ENCODE measurements at regions not wholly inside any gene's neighbourhood (a gene's known extent, or its start where the extent isn't known, plus 50 kb on each side); places are given as distances from the start of the nearest gene placed in this dataset.
A peak's percentile ranks its signal among the peaks of the same experiment; 100 is the strongest.
"Not testable (repeated sequence)": the region's sequence is repeated elsewhere in the genome, so short reads cannot be mapped to it uniquely, and the experiment has no call there.

- in situ Hi-C loops (cut with HindIII; ENCODE audit: low pct_unique_long_range_greater_than_20kb, low sequenced_read_pairs), result no loop called here
- DNase-seq (ENCODE audit: low read depth), result no peak
These were observed 104.9 kb upstream of the NDUFV2 start for GRCh38 chr18:8997634-8998033.

DNA sequence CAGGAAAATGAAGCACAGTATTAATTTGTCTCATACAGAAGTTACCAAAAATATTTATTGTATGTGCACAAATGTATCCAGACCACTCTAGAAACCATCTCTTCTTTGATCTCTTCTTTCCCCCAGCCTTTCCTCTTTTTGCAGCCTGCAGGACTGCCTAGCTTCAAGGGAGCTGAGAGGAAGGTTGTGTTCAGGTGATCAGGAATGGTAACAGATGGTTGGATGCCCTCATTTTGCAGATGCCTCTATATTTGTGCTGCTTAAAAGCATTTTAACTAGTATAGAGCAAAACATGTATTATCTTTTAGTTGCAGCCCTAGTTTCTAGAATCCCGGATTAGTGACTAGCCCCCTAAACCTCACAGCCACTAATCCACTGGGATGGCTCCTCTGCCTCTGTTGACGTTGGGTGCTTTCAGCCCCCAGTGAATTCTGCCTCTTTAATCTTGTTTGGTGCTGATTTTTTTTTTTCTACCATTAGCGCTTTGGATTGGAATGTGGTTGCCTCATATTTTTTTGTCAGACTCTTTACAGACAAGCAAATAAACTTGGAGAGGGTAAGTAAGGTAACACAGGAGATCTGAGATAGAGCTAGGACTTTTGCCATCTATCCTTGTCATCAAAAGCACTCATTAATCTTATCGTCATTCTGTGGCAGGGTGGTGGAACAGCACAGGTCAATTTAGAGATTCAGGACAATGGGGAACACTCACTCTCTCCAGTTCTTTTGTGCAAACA is 103.8 kb upstream of the NDUFV2 start:
- in situ Hi-C loops (cut with HindIII; ENCODE audit: low pct_unique_long_range_greater_than_20kb, low sequenced_read_pairs), result no loop called here

DNA sequence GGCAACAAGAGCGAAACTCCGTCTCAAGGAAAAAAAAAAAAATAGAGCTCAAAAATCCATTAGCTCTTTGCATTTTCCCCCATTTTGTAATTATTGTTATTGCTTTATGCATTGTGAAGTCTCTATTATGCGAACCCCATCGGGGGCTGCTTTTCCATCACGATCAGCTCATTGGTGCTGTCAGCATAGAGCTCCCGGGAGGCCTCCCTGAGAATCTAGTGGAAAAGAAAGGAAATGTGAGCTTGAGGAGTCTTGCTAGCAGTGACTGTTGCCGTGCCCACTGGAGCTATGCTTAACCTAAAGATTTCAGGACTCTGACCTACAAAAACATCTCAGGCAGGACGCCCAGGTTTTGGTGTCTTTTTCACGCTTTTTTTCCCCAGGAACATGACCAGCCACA is 102.6 kb upstream of the NDUFV2 start:
- in situ Hi-C loops (cut with HindIII; ENCODE audit: low pct_unique_long_range_greater_than_20kb, low sequenced_read_pairs), result no loop called here
- DNase-seq (ENCODE audit: low read depth), result no peak

More for the DNA sequence above, 103.8 kb upstream of the NDUFV2 start:
- DNase-seq (ENCODE audit: low read depth), result no peak

DNA sequence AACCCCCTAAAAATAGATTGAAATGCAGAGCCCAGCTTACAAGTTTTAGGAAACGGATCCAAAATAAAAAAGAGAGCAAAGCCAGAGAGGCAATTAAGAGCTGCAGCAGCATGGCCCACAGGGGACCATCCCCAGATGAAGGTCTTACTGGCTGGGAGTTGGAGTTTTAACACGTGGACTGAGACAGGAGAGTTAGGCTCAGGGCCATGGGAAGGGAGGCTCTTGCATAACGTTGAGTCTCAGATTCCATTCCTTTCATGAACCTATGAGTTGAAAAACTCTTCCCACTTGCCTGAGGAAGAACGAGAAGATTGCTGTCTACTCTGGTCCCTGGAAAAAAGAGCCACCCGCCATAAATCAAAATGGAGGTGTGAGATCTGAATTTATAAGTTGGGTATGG is 101.8 kb upstream of the NDUFV2 start:
- DNase-seq (ENCODE audit: low read depth), result no peak
- in situ Hi-C loops (cut with HindIII; ENCODE audit: low pct_unique_long_range_greater_than_20kb, low sequenced_read_pairs), result no loop called here

- no peak for DNase-seq (ENCODE audit: low read depth)
- in situ Hi-C loops (cut with HindIII; ENCODE audit: low pct_unique_long_range_greater_than_20kb, low sequenced_read_pairs), result no loop called here
These were observed 101.3 kb upstream of the NDUFV2 start for GRCh38 chr18:9001209-9001608.

GRCh38 chr18:9003406-9004100 is 98.9 kb upstream of the NDUFV2 start:
- in situ Hi-C loops (cut with HindIII; ENCODE audit: low pct_unique_long_range_greater_than_20kb, low sequenced_read_pairs), result no loop called here
- DNase-seq (ENCODE audit: low read depth), result no peak

GRCh38 chr18:9004308-9004707 is 98.2 kb upstream of the NDUFV2 start:
- in situ Hi-C loops (cut with HindIII; ENCODE audit: low pct_unique_long_range_greater_than_20kb, low sequenced_read_pairs), result not testable (repeated sequence)

DNA sequence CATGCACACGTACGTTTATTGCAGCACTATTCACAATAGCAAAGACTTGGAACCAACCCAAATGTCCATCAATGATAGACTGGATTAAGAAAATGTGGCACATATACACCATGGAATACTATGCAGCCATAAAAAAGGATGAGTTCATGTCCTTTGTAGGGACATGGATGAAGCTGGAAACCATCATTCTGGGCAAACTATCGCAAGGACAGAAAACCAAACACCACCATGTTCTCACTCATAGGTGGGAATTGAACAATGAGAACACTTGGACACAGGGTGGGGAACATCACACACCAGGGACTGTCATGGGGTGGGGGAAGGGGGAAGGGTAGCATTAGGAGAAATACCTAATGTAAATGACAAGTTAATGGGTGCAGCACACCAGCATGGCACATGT is 94.8 kb upstream of the NDUFV2 start:
- DNase-seq (ENCODE audit: low read depth), result not testable (repeated sequence)

More at GRCh38 chr18:9004308-9004707, 98.2 kb upstream of the NDUFV2 start:
- not testable (repeated sequence) for DNase-seq (ENCODE audit: low read depth)

GRCh38 chr18:9008200-9008708 is 94.2 kb upstream of the NDUFV2 start:
- in situ Hi-C loops (cut with HindIII; ENCODE audit: low pct_unique_long_range_greater_than_20kb, low sequenced_read_pairs), result no loop called here
- DNase-seq (ENCODE audit: low read depth), result no peak

More for the DNA sequence above, 94.8 kb upstream of the NDUFV2 start:
- in situ Hi-C loops (cut with HindIII; ENCODE audit: low pct_unique_long_range_greater_than_20kb, low sequenced_read_pairs), result not testable (repeated sequence)

GRCh38 chr18:9008709-9009635 is 93.5 kb upstream of the NDUFV2 start:
- in situ Hi-C loops (cut with HindIII; ENCODE audit: low pct_unique_long_range_greater_than_20kb, low sequenced_read_pairs), result no loop called here
- no peak for DNase-seq (ENCODE audit: low read depth)

DNA sequence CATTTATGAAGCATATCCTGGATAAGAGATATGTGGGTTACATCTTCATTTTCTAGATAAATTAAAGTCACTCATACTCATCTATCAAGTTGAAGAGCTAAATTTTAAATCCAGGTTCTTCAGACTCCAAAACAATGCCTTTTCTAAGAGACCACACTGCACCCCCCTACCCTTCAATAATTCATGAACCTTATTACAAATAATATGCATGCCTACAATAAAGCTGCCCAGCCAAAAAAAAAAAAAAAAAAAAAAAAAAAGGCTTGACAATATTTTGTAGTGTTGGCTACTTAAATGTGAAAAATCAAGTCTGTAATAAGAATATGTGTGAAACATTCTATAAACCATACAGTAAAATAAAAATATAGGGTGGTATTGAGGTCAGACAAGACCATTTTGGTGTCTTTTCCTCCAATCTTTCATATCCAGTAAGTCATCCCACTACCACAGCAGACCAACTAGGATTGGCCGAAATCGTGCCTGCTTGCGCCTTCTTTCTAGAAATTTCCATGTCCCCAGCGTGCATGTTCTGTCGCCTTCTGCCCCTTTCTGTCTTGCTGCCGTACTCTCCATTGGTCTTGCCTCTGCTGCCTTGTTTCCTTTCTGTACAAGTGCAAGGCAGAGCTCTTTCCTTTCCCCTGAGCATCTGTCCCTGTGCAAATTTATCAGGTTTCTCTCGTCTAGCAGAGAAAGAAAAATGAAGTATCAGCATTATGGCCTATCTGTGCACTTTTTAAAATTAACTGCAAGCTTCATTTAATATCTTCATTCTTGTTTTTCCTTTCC is 92.6 kb upstream of the NDUFV2 start:
- no peak for DNase-seq (ENCODE audit: low read depth)
- in situ Hi-C loops (cut with HindIII; ENCODE audit: low pct_unique_long_range_greater_than_20kb, low sequenced_read_pairs), result no loop called here

- in situ Hi-C loops (cut with HindIII; ENCODE audit: low pct_unique_long_range_greater_than_20kb, low sequenced_read_pairs), result no loop called here
- DNase-seq (ENCODE audit: low read depth), result no peak
These were observed 91.1 kb upstream of the NDUFV2 start for GRCh38 chr18:9011431-9011830.

DNA sequence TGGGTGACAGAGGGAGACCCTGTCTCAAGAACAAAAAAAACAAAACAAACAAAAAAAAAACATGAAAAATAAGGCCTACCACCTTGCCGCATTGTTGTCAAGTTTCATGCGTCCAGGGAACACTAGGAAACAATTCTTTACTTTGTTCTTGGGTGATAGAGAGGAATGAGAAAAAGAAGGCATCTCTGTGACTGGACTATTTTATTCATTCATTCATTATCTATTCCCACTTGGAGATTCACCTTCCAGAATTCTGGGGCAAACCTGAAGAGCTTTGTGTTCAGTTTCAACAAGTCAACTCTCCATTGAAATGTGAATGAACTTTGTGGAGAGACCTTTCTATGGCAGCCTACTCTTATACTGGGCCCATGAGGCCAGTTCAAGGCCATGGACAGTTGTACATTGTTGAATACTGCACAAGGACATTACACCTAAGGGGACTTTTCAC is 88.5 kb upstream of the NDUFV2 start:
- DNase-seq (ENCODE audit: low read depth), result no peak
- in situ Hi-C loops (cut with HindIII; ENCODE audit: low pct_unique_long_range_greater_than_20kb, low sequenced_read_pairs), result no loop called here

- in situ Hi-C loops (cut with HindIII; ENCODE audit: low pct_unique_long_range_greater_than_20kb, low sequenced_read_pairs), result no loop called here
- no peak for DNase-seq (ENCODE audit: low read depth)
These were observed 86.8 kb upstream of the NDUFV2 start for GRCh38 chr18:9015689-9016088.

- in situ Hi-C loops (cut with HindIII; ENCODE audit: low pct_unique_long_range_greater_than_20kb, low sequenced_read_pairs), result no loop called here
- DNase-seq (ENCODE audit: low read depth), result no peak
These were observed 85.8 kb upstream of the NDUFV2 start for GRCh38 chr18:9016633-9017166.

DNA sequence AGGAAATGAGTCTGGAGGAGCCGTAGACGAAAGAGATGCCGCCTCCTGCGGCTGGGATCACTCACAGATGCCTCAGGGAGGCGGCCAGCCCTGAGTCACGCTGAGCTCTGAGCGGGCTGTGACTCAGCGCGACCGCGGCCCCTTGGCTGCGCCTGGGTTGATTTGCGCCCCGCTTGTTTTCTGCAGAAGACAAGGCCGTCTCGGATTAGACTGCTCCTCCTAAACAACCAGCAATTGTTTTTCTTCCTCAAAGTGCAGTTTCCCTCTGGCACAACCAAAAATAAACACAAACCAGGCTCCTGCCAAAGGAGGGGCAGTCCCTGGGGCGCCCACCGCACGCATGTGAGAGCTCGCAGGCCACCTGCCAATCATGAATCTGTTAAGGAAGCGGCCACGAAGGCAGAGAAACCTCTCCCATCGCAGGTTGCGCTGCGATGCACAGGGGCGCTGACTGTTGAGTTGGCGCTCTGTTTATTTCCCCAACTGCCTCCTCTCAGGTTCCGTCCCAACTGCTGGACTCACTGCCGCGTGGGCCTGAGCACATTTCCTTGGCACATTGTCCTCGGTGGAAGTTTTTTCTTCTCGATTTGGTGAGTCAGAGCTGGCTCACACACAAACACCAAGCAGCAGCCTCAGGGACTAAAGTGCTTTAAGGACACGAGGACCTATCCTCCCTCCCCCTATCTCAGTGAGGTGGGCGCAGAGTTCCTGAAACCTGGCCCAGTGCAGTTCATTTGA is 85.2 kb upstream of the NDUFV2 start:
- in situ Hi-C loops (cut with HindIII; ENCODE audit: low pct_unique_long_range_greater_than_20kb, low sequenced_read_pairs), result no loop called here
- peak; percentile 94 for DNase-seq (ENCODE audit: low read depth)

- DNase-seq (ENCODE audit: low read depth), result no peak
- in situ Hi-C loops (cut with HindIII; ENCODE audit: low pct_unique_long_range_greater_than_20kb, low sequenced_read_pairs), result no loop called here
These were observed 84.6 kb upstream of the NDUFV2 start for GRCh38 chr18:9017905-9018227.

All from Caki2 (cell line).